DND-41 (cell line): ENCODE measurements at regions not wholly inside any gene's neighbourhood (a gene's known extent, or its start where the extent isn't known, plus 50 kb on each side); places are given as distances from the start of the nearest gene placed in this dataset.

ENCODE experiments used
- ATAC-seq: fragments of 200-7000 bp; cut with Tn5 transposase; 3 replicates; pipeline ENCODE4 v1.9.1; 2021; ENCODE audit warnings: low read depth; ENCODE audit not compliant: insufficient read depth
- DNase-seq: peaks from one replicate; pipeline ENCODE4 v3.0.0-alpha.2; 2020
- H2AFZ ChIP-seq: 2 replicates; pipeline ENCODE4 v1.6.0; 2012; ENCODE audit warnings: low read depth, low read length
- H3K27ac ChIP-seq: 2 replicates; pipeline ENCODE4 v1.5.1; 2012; ENCODE audit warnings: low read length, inconsistent platforms
- H3K27me3 ChIP-seq: fragments of 200-600 bp; sonication (generic); 2 replicates; pipeline ENCODE4 v1.6.0; 2012; ENCODE audit warnings: low read length, mild to moderate bottlenecking, inconsistent platforms; ENCODE audit not compliant: insufficient read depth, poor library complexity
- H3K36me3 ChIP-seq: 2 replicates; pipeline ENCODE4 v1.5.1; 2012; ENCODE audit warnings: low read length, inconsistent platforms; ENCODE audit not compliant: insufficient read depth
- H3K4me1 ChIP-seq: 2 replicates; pipeline ENCODE4 v1.5.1; 2012; ENCODE audit warnings: mild to moderate bottlenecking, low read length; ENCODE audit not compliant: insufficient read depth
- H3K4me2 ChIP-seq: 2 replicates; pipeline ENCODE4 v1.6.0; 2012; ENCODE audit warnings: mild to moderate bottlenecking, moderate library complexity, low read length, inconsistent platforms; ENCODE audit not compliant: insufficient read depth
- H3K4me3 ChIP-seq, 2 experiments: fragments of 200-600 bp in 1 of 2; shearing (Covaris generic) in 1 of 2; 2 replicates each; pipeline ENCODE4 v1.5.1; 2012 to 2016; ENCODE audit warnings: inconsistent platforms in 2 of 2, low read length in 2 of 2, mild to moderate bottlenecking in 2 of 2, low read depth in 1 of 2, moderate library complexity in 1 of 2
- H3K79me2 ChIP-seq: 2 replicates; pipeline ENCODE4 v1.6.0; 2012; ENCODE audit warnings: low read length, inconsistent platforms; ENCODE audit not compliant: insufficient read depth
- H3K9ac ChIP-seq: 2 replicates; pipeline ENCODE4 v1.6.0; 2012; ENCODE audit warnings: low read depth, mild to moderate bottlenecking, inconsistent platforms, low read length, moderate library complexity
- H3K9me3 ChIP-seq: 2 replicates; pipeline ENCODE4 v1.5.1; 2012; ENCODE audit warnings: low read length, moderate library complexity, mild to moderate bottlenecking, inconsistent platforms; ENCODE audit not compliant: insufficient read depth, severe bottlenecking
- H4K20me1 ChIP-seq: 2 replicates; pipeline ENCODE4 v1.6.0; 2012; ENCODE audit warnings: low read length; ENCODE audit not compliant: insufficient read depth
- CTCF ChIP-seq: IDR thresholded peaks from 2 replicates; pipeline ENCODE4 v1.5.1; 2012; ENCODE audit warnings: borderline replicate concordance, low read length, moderate library complexity, mild to moderate bottlenecking; ENCODE audit not compliant: poor library complexity, severe bottlenecking; ENCODE audit errors: extremely low read depth
- EZH2 ChIP-seq: IDR thresholded peaks from 3 replicates; pipeline ENCODE4 v1.6.1; 2012; ENCODE audit warnings: borderline replicate concordance, low read depth, mild to moderate bottlenecking, moderate library complexity, low read length, inconsistent platforms; ENCODE audit not compliant: severe bottlenecking

- H3K4me1 ChIP-seq, result no peaks in the 10 kb centered on the region
- DNase-seq, result no peak
- H3K4me3 ChIP-seq, result no peak overlapping the region
- H3K79me2 ChIP-seq, result no peaks in the 10 kb centered on the region
- TF ChIP-seq CTCF (no peak), EZH2 (no peak)
- H3K9ac ChIP-seq, result no peak overlapping the region
- peaks cover 12% of the 10 kb centered on the region for H3K27me3 ChIP-seq
- no peaks in the 10 kb centered on the region for H3K36me3 ChIP-seq
- H3K27ac ChIP-seq, result no peak overlapping the region
- H3K9me3 ChIP-seq, result no peaks in the 10 kb centered on the region
- ATAC-seq, result no peak
- no peak overlapping the region for H3K4me2 ChIP-seq
- H4K20me1 ChIP-seq, result no peaks in the 10 kb centered on the region
- H2AFZ ChIP-seq, result no peak overlapping the region
Observed at GRCh38 chr3:124142389-124142970, 150.6 kb upstream of the ROPN1 start.

- no peaks in the 10 kb centered on the region for H4K20me1 ChIP-seq
- ATAC-seq (no peak), DNase-seq (no peak)
- TF ChIP-seq EZH2 (no peak), CTCF (no peak)
- H3K4me3 ChIP-seq, result no peak overlapping the region
- no peak overlapping the region for H2AFZ ChIP-seq
- H3K9me3 ChIP-seq, result no peaks in the 10 kb centered on the region
- no peaks in the 10 kb centered on the region for H3K36me3 ChIP-seq
- no peaks in the 10 kb centered on the region for H3K4me1 ChIP-seq
- H3K4me2 ChIP-seq, result no peak overlapping the region
- H3K79me2 ChIP-seq, result no peaks in the 10 kb centered on the region
- peaks cover 12% of the 10 kb centered on the region for H3K27me3 ChIP-seq
- no peak overlapping the region for H3K9ac ChIP-seq
- H3K27ac ChIP-seq, result no peak overlapping the region
Observed at GRCh38 chr3:124143047-124143446, 151.1 kb upstream of the ROPN1 start.

GRCh38 chr3:124144035-124144814 is 152.3 kb upstream of the ROPN1 start:
- H3K4me1 ChIP-seq, result no peaks in the 10 kb centered on the region
- ATAC-seq, result no peak
- no peak overlapping the region for H3K9ac ChIP-seq
- H3K4me2 ChIP-seq, result no peak overlapping the region
- no peak for DNase-seq
- H3K27me3 ChIP-seq, result peaks cover 12% of the 10 kb centered on the region
- no peak for TF ChIP-seq EZH2
- no peak for TF ChIP-seq CTCF
- no peak overlapping the region for H3K4me3 ChIP-seq
- no peaks in the 10 kb centered on the region for H4K20me1 ChIP-seq
- no peaks in the 10 kb centered on the region for H3K9me3 ChIP-seq
- H3K36me3 ChIP-seq, result no peaks in the 10 kb centered on the region
- no peaks in the 10 kb centered on the region for H3K79me2 ChIP-seq
- no peak overlapping the region for H3K27ac ChIP-seq
- no peak overlapping the region for H2AFZ ChIP-seq
